HK-2 (cell line): ENCODE measurements at regions not wholly inside any gene's neighbourhood (a gene's known extent, or its start where the extent isn't known, plus 50 kb on each side); places are given as distances from the start of the nearest gene placed in this dataset.

Source experiments
- DNase-seq: peaks from one replicate; pipeline ENCODE4 v3.0.0-alpha.2; 2018; ENCODE audit not compliant: unreplicated experiment

- DNase-seq: no peak
These were observed 78.2 kb upstream of the MIR17HG start for GRCh38 chr13:91269237-91269636.

GRCh38 chr13:91270031-91270430 is 77.5 kb upstream of the MIR17HG start:
- DNase-seq: no peak

- no peak for DNase-seq
These were observed 75.2 kb upstream of the MIR17HG start for GRCh38 chr13:91272235-91272777.

GRCh38 chr13:91273675-91274074 is 73.8 kb upstream of the MIR17HG start:
- no peak for DNase-seq

GRCh38 chr13:91277013-91277676 is 70.3 kb upstream of the MIR17HG start:
- DNase-seq: no peak

- no peak for DNase-seq
These were observed 69.2 kb upstream of the MIR17HG start for GRCh38 chr13:91278291-91278690.

GRCh38 chr13:91278888-91279287 is 68.6 kb upstream of the MIR17HG start:
- DNase-seq: no peak

GRCh38 chr13:91280801-91281200 is 66.7 kb upstream of the MIR17HG start:
- no peak for DNase-seq

GRCh38 chr13:91284335-91284734 is 63.2 kb upstream of the MIR17HG start:
- DNase-seq: no peak

- no peak for DNase-seq
These were observed 61.2 kb upstream of the MIR17HG start for GRCh38 chr13:91286317-91286716.

GRCh38 chr13:91291078-91291477 is 56.4 kb upstream of the MIR17HG start:
- no peak for DNase-seq

- DNase-seq: no peak
These were observed 54.8 kb upstream of the MIR17HG start for GRCh38 chr13:91292630-91293221.

GRCh38 chr13:91295712-91296410 is 51.6 kb upstream of the MIR17HG start:
- DNase-seq: no peak

- no peak for DNase-seq
These were observed 50.0 kb upstream of the MIR17HG start for GRCh38 chr13:91297503-91297902.
